IMR-90 (cell line): ENCODE measurements at regions not wholly inside any gene's neighbourhood (a gene's known extent, or its start where the extent isn't known, plus 50 kb on each side); places are given as distances from the start of the nearest gene placed in this dataset.

Experiments
- ATAC-seq: fragments of 200-7000 bp; cut with Tn5 transposase; 2 replicates; pipeline ENCODE4 v1.9.1; 2020; ENCODE audit warnings: low read depth, mild to moderate bottlenecking, moderate library complexity
- BruUV-seq: library from RNA; stranded (reverse); fragments of 400-500 nt; replicated peaks from 2 replicates; lab custom pipeline; 2021; lab: Mats Ljungman, UMichigan
- CTCF ChIA-PET: fragments of 300-600 bp; formaldehyde crosslinking; extraction: SDS; loops from one replicate; lab custom pipeline; 2021; ENCODE audit warnings: antibody characterized with exemption; lab: Yijun Ruan, JAX
- POLR2A ChIA-PET: fragments of 300-600 bp; sonication (Branson Sonifier 250); formaldehyde crosslinking; loops from one replicate; lab custom pipeline; 2022; ENCODE audit warnings: antibody characterized with exemption; ENCODE audit not compliant: unreplicated experiment; lab: Charles Lee
- DNase-seq: peaks from one replicate; pipeline ENCODE4 v3.0.0; 2013
- H2AFZ ChIP-seq: replicated peaks from 2 replicates; pipeline ENCODE3; 2013; ENCODE audit warnings: low read length, mild to moderate bottlenecking; ENCODE audit not compliant: poor library complexity
- H2AK5ac ChIP-seq: 2 replicates; pipeline ENCODE4 v1.6.1; 2013; ENCODE audit warnings: low read depth, low read length, inconsistent platforms
- H2AK9ac ChIP-seq: replicated peaks from 2 replicates; pipeline ENCODE3; 2013; ENCODE audit warnings: mild to moderate bottlenecking, low read depth, low read length, moderate library complexity; ENCODE audit not compliant: poor library complexity
- H2BK120ac ChIP-seq: 2 replicates; pipeline ENCODE4 v1.6.1; 2013; ENCODE audit warnings: low read depth, low read length, inconsistent platforms
- H2BK15ac ChIP-seq: 3 replicates; pipeline ENCODE4 v1.6.1; 2013; ENCODE audit warnings: low read depth, low read length, inconsistent platforms
- H2BK20ac ChIP-seq: 2 replicates; pipeline ENCODE4 v1.6.1; 2013; ENCODE audit warnings: low read depth, mild to moderate bottlenecking, inconsistent platforms, low read length, moderate library complexity
- H2BK5ac ChIP-seq: 2 replicates; pipeline ENCODE4 v1.6.1; 2013; ENCODE audit warnings: mild to moderate bottlenecking, low read depth, low read length, inconsistent platforms; ENCODE audit not compliant: poor library complexity, severe bottlenecking
- H3K14ac ChIP-seq: replicated peaks from 2 replicates; pipeline ENCODE4 v1.6.1; 2013; ENCODE audit warnings: low read depth, low read length, inconsistent platforms
- H3K18ac ChIP-seq: 2 replicates; pipeline ENCODE4 v1.6.1; 2013; ENCODE audit warnings: low read depth, low read length, control low read depth
- H3K23ac ChIP-seq: 2 replicates; pipeline ENCODE4 v1.6.1; 2013; ENCODE audit warnings: low read depth, low read length, inconsistent platforms
- H3K27ac ChIP-seq: 2 replicates; pipeline ENCODE4 v1.5.1; 2013; ENCODE audit warnings: mild to moderate bottlenecking, control low read depth, low read length; ENCODE audit not compliant: insufficient read depth
- H3K27me3 ChIP-seq: 2 replicates; pipeline ENCODE4 v1.6.1; 2013; ENCODE audit warnings: low read length; ENCODE audit not compliant: control insufficient read depth, insufficient read depth
- H3K36me3 ChIP-seq: 2 replicates; pipeline ENCODE4 v1.6.1; 2013; ENCODE audit warnings: low read length, mixed read lengths; ENCODE audit not compliant: control insufficient read depth, insufficient read depth
- H3K4ac ChIP-seq: 2 replicates; pipeline ENCODE4 v1.6.1; 2013; ENCODE audit warnings: low read depth, low read length, inconsistent platforms
- H3K4me1 ChIP-seq: 2 replicates; pipeline ENCODE4 v1.6.1; 2013; ENCODE audit warnings: low read length, mixed read lengths; ENCODE audit not compliant: control insufficient read depth, insufficient read depth
- H3K4me2 ChIP-seq: 2 replicates; pipeline ENCODE4 v1.6.1; 2013; ENCODE audit warnings: low read depth, mild to moderate bottlenecking, control low read depth, low read length, moderate library complexity
- H3K4me3 ChIP-seq: 2 replicates; pipeline ENCODE4 v1.5.1; 2013; ENCODE audit warnings: low read depth, mild to moderate bottlenecking, control low read depth, low read length, moderate library complexity; ENCODE audit not compliant: insufficient read depth
- H3K56ac ChIP-seq: 2 replicates; pipeline ENCODE4 v1.6.1; 2013; ENCODE audit warnings: low read length, inconsistent platforms; ENCODE audit not compliant: insufficient read depth; ENCODE audit errors: extremely low read depth
- H3K79me1 ChIP-seq, 2 experiments: 2 replicates each; pipeline ENCODE4 v1.6.1; 2013; ENCODE audit warnings: low read length in 2 of 2, inconsistent platforms in 1 of 2, low read depth in 1 of 2
- H3K9ac ChIP-seq: 2 replicates; pipeline ENCODE4 v1.6.1; 2013; ENCODE audit warnings: low read depth, low read length, control low read depth
- H3K9me1 ChIP-seq: 2 replicates; pipeline ENCODE4 v1.6.1; 2013; ENCODE audit warnings: low read length, inconsistent platforms; ENCODE audit not compliant: insufficient read depth
- H3K9me3 ChIP-seq: 2 replicates; pipeline ENCODE4 v1.6.1; 2013; ENCODE audit warnings: low read length; ENCODE audit not compliant: control insufficient read depth, insufficient read depth
- H4K20me1 ChIP-seq: 2 replicates; pipeline ENCODE4 v1.6.1; 2013; ENCODE audit warnings: low read length, inconsistent platforms; ENCODE audit not compliant: insufficient read depth
- H4K5ac ChIP-seq: 2 replicates; pipeline ENCODE4 v1.6.1; 2013; ENCODE audit warnings: mild to moderate bottlenecking, low read depth, low read length, control low read depth
- H4K8ac ChIP-seq, 2 experiments: 2 replicates each; pipeline ENCODE4 v1.6.1; 2013; ENCODE audit warnings: low read depth in 2 of 2, low read length in 2 of 2, control low read depth in 1 of 2, inconsistent platforms in 1 of 2
- H4K91ac ChIP-seq: 2 replicates; pipeline ENCODE4 v1.6.1; 2013; ENCODE audit warnings: low read depth, low read length, inconsistent platforms; ENCODE audit not compliant: insufficient read depth
- RCOR1 ChIP-seq: IDR thresholded peaks from 2 replicates; pipeline ENCODE4 v1.6.1; 2012; ENCODE audit warnings: mild to moderate bottlenecking, low read length, improper control_type of control experiment; ENCODE audit not compliant: insufficient replicate concordance
- WGBS, 2 experiments: methylation state at CpG; one replicate each; pipeline versions ENCODE4 v1.1.5 to v1.1.7; 2013; ENCODE audit warnings: missing lambda C conversion rate in 2 of 2; ENCODE audit not compliant: insufficient read length in 1 of 2; ENCODE audit errors: extremely low coverage in 2 of 2; 5-methylcytosine and 5-hydroxymethylcytosine counted together
- dilution Hi-C: fragments of 300-500 bp; cut with HindIII; formaldehyde crosslinking; loops from one replicate; pipeline ENCODE4 v1.14.3; 2018; ENCODE audit warnings: low sequenced_read_pairs; ENCODE audit not compliant: unreplicated experiment
- in situ Hi-C: fragments of 300-500 bp; cut with MboI; formaldehyde crosslinking; loops from 3 replicates; pipeline ENCODE4 v1.14.3; 2019; ENCODE audit warnings: low sequenced_read_pairs, inconsistent platforms, mixed read lengths
- intact Hi-C: fragments of 100-400 bp; cut with micrococcal nuclease; formaldehyde crosslinking; loops from 2 replicates; pipeline ENCODE4 v1.10.0; 2022

- Histone ChIP-seq H3K9me3 (no peaks in the 10 kb centered on the region), H3K4me2 (no peak overlapping the region), H2AFZ (no peak overlapping the region), H3K27me3 (no peaks in the 10 kb centered on the region), H3K9ac (no peak overlapping the region), H3K14ac (no peak overlapping the region), H3K79me1 (no peaks in the 10 kb centered on the region), H4K91ac (no peak overlapping the region), H3K18ac (no peak overlapping the region), H3K27ac (no peak overlapping the region), H2AK5ac (no peak overlapping the region), H3K4me3 (no peak overlapping the region), H3K23ac (no peak overlapping the region), H2BK5ac (no peak overlapping the region), H2BK120ac (no peak overlapping the region), H4K20me1 (no peaks in the 10 kb centered on the region), H3K36me3 (no peaks in the 10 kb centered on the region), H3K56ac (no peak overlapping the region), H2BK15ac (no peak overlapping the region), H3K4ac (no peak overlapping the region), H4K5ac (no peak overlapping the region), H3K4me1 (no peaks in the 10 kb centered on the region), H2BK20ac (no peak overlapping the region), H4K8ac (no peak overlapping the region), H3K9me1 (no peaks in the 10 kb centered on the region), H2AK9ac (no peak overlapping the region)
- no TSS peak for BruUV-seq
- in situ Hi-C loops, result no loop called here
- WGBS, 2 experiments, result no CpG with 5 or more reads among the region's 1 CpG
- ATAC-seq, result no peak
- ChIA-PET CTCF (no interaction called here), POLR2A (no interaction called here)
- no peak for TF ChIP-seq RCOR1
- dilution Hi-C loops, result no loop called here
- intact Hi-C loops, result no loop called here
- DNase-seq, result no peak
These were observed 61.6 kb upstream of the CTNNB1 start for GRCh38 chr3:41137686-41138111.
